OCI-LY1 (cell line): ENCODE measurements at regions not wholly inside any gene's neighbourhood (a gene's known extent, or its start where the extent isn't known, plus 50 kb on each side); places are given as distances from the start of the nearest gene placed in this dataset.

Experiments used
- CTCF ChIP-seq: fragments of 200-600 bp; sonication (generic), shearing (Covaris generic); IDR thresholded peaks from 2 replicates; pipeline ENCODE4 v1.5.1; 2017; ENCODE audit warnings: mild to moderate bottlenecking, antibody characterized with exemption, low read length, moderate library complexity, mixed read lengths
- EZH2 ChIP-seq: fragments of 200-600 bp; sonication (generic), shearing (Covaris generic); IDR thresholded peaks from 2 replicates; pipeline ENCODE4 v1.8.0; 2017; ENCODE audit warnings: borderline replicate concordance, mixed run types, mild to moderate bottlenecking, antibody characterized with exemption, low read length, moderate library complexity, mixed read lengths

GRCh38 chr5:74386571-74387334, 253.8 kb downstream of the ENC1 start:
- no peak for TF ChIP-seq CTCF
- TF ChIP-seq EZH2: no peak
